Neural crest cell (in vitro differentiated cells): ENCODE measurements at regions not wholly inside any gene's neighbourhood (a gene's known extent, or its start where the extent isn't known, plus 50 kb on each side); places are given as distances from the start of the nearest gene placed in this dataset.

ENCODE experiments used
- DNase-seq: peaks from one replicate; pipeline ENCODE4 v3.0.0; 2021; ENCODE audit warnings: low read depth, mixed read lengths, low spot score
- H3K27ac Mint-ChIP-seq: one replicate; pipeline ENCODE4 v1.8.0; 2021; ENCODE audit warnings: mild to moderate bottlenecking, mixed read lengths; ENCODE audit not compliant: unreplicated experiment
- H3K27me3 Mint-ChIP-seq: 2 replicates; pipeline ENCODE4 v1.8.0; 2021; ENCODE audit warnings: low read depth, mild to moderate bottlenecking, mixed read lengths
- H3K36me3 Mint-ChIP-seq: 2 replicates; pipeline ENCODE4 v1.8.0; 2021; ENCODE audit warnings: low read depth, mild to moderate bottlenecking, mixed read lengths
- H3K4me1 Mint-ChIP-seq: 2 replicates; pipeline ENCODE4 v1.8.0; 2021; ENCODE audit warnings: mixed read lengths
- H3K4me3 Mint-ChIP-seq: one replicate; pipeline ENCODE4 v1.8.0; 2021; ENCODE audit warnings: mild to moderate bottlenecking, mixed read lengths
- H3K9me3 Mint-ChIP-seq: 2 replicates; pipeline ENCODE4 v1.8.0; 2021; ENCODE audit warnings: mixed read lengths
- CTCF ChIP-seq: fragments of 200-600 bp; sonication (generic); conservative IDR thresholded peaks from 2 replicates; pipeline ENCODE4 v1.5.0; 2021; ENCODE audit warnings: antibody characterized with exemption, mild to moderate bottlenecking

- Mint-ChIP-seq H3K9me3 (peaks cover 10% of the 10 kb centered on the region), H3K27me3 (no peaks in the 10 kb centered on the region), H3K4me1 (peaks cover 33% of the 10 kb centered on the region), H3K36me3 (no peaks in the 10 kb centered on the region), H3K27ac (no peak overlapping the region), H3K4me3 (no peak overlapping the region)
- TF ChIP-seq CTCF: no peak
- no peak for DNase-seq
Observed at GRCh38 chr4:37771771-37772170, 54.7 kb upstream of the PGM2 start.

GRCh38 chr4:37770016-37770415, 56.5 kb upstream of the PGM2 start:
- DNase-seq: no peak
- H3K27ac Mint-ChIP-seq: peak overlapping the region; percentile 59
- no peaks in the 10 kb centered on the region for H3K36me3 Mint-ChIP-seq
- no peaks in the 10 kb centered on the region for H3K27me3 Mint-ChIP-seq
- no peak overlapping the region for H3K4me3 Mint-ChIP-seq
- TF ChIP-seq CTCF: no peak
- peaks cover 33% of the 10 kb centered on the region for H3K4me1 Mint-ChIP-seq
- H3K9me3 Mint-ChIP-seq: peaks cover 12% of the 10 kb centered on the region

GRCh38 chr4:37769391-37769989, 57.0 kb upstream of the PGM2 start:
- Mint-ChIP-seq H3K4me1 (peaks cover 29% of the 10 kb centered on the region), H3K27me3 (no peaks in the 10 kb centered on the region), H3K36me3 (no peaks in the 10 kb centered on the region), H3K4me3 (no peak overlapping the region), H3K27ac (no peak overlapping the region), H3K9me3 (peaks cover 12% of the 10 kb centered on the region)
- DNase-seq: no peak
- no peak for TF ChIP-seq CTCF

GRCh38 chr4:37767546-37767945, 58.9 kb upstream of the PGM2 start:
- H3K27ac Mint-ChIP-seq: no peak overlapping the region
- no peak for DNase-seq
- peaks cover 22% of the 10 kb centered on the region for H3K4me1 Mint-ChIP-seq

GRCh38 chr4:37767019-37767418, 59.5 kb upstream of the PGM2 start:
- H3K4me1 Mint-ChIP-seq: peaks cover 25% of the 10 kb centered on the region
- no peak overlapping the region for H3K27ac Mint-ChIP-seq
- H3K9me3 Mint-ChIP-seq: peaks cover 9% of the 10 kb centered on the region
- TF ChIP-seq CTCF: no peak
- no peaks in the 10 kb centered on the region for H3K36me3 Mint-ChIP-seq
- DNase-seq: no peak
- no peak overlapping the region for H3K4me3 Mint-ChIP-seq
- no peaks in the 10 kb centered on the region for H3K27me3 Mint-ChIP-seq

More at GRCh38 chr4:37767546-37767945, 58.9 kb upstream of the PGM2 start:
- H3K9me3 Mint-ChIP-seq: peaks cover 9% of the 10 kb centered on the region
- no peaks in the 10 kb centered on the region for H3K27me3 Mint-ChIP-seq
- H3K36me3 Mint-ChIP-seq: no peaks in the 10 kb centered on the region
- H3K4me3 Mint-ChIP-seq: no peak overlapping the region
- no peak for TF ChIP-seq CTCF
